IMR-90 (cell line): ENCODE measurements at regions not wholly inside any gene's neighbourhood (a gene's known extent, or its start where the extent isn't known, plus 50 kb on each side); places are given as distances from the start of the nearest gene placed in this dataset.

Experiments used
- ATAC-seq: fragments of 200-7000 bp; cut with Tn5 transposase; 2 replicates; pipeline ENCODE4 v1.9.1; 2020; ENCODE audit warnings: low read depth, mild to moderate bottlenecking, moderate library complexity
- BruUV-seq: library from RNA; stranded (reverse); fragments of 400-500 nt; replicated peaks from 2 replicates; lab custom pipeline; 2021; lab: Mats Ljungman, UMichigan
- CTCF ChIA-PET: fragments of 300-600 bp; formaldehyde crosslinking; extraction: SDS; loops from one replicate; lab custom pipeline; 2021; ENCODE audit warnings: antibody characterized with exemption; lab: Yijun Ruan, JAX
- POLR2A ChIA-PET: fragments of 300-600 bp; sonication (Branson Sonifier 250); formaldehyde crosslinking; loops from one replicate; lab custom pipeline; 2022; ENCODE audit warnings: antibody characterized with exemption; ENCODE audit not compliant: unreplicated experiment; lab: Charles Lee
- DNase-seq: peaks from one replicate; pipeline ENCODE4 v3.0.0; 2013
- H2AFZ ChIP-seq: replicated peaks from 2 replicates; pipeline ENCODE3; 2013; ENCODE audit warnings: low read length, mild to moderate bottlenecking; ENCODE audit not compliant: poor library complexity
- H2AK5ac ChIP-seq: 2 replicates; pipeline ENCODE4 v1.6.1; 2013; ENCODE audit warnings: low read depth, low read length, inconsistent platforms
- H2AK9ac ChIP-seq: replicated peaks from 2 replicates; pipeline ENCODE3; 2013; ENCODE audit warnings: mild to moderate bottlenecking, low read depth, low read length, moderate library complexity; ENCODE audit not compliant: poor library complexity
- H2BK120ac ChIP-seq: 2 replicates; pipeline ENCODE4 v1.6.1; 2013; ENCODE audit warnings: low read depth, low read length, inconsistent platforms
- H2BK15ac ChIP-seq: 3 replicates; pipeline ENCODE4 v1.6.1; 2013; ENCODE audit warnings: low read depth, low read length, inconsistent platforms
- H2BK20ac ChIP-seq: 2 replicates; pipeline ENCODE4 v1.6.1; 2013; ENCODE audit warnings: low read depth, mild to moderate bottlenecking, inconsistent platforms, low read length, moderate library complexity
- H2BK5ac ChIP-seq: 2 replicates; pipeline ENCODE4 v1.6.1; 2013; ENCODE audit warnings: mild to moderate bottlenecking, low read depth, low read length, inconsistent platforms; ENCODE audit not compliant: poor library complexity, severe bottlenecking
- H3K14ac ChIP-seq: replicated peaks from 2 replicates; pipeline ENCODE4 v1.6.1; 2013; ENCODE audit warnings: low read depth, low read length, inconsistent platforms
- H3K18ac ChIP-seq: 2 replicates; pipeline ENCODE4 v1.6.1; 2013; ENCODE audit warnings: low read depth, low read length, control low read depth
- H3K23ac ChIP-seq: 2 replicates; pipeline ENCODE4 v1.6.1; 2013; ENCODE audit warnings: low read depth, low read length, inconsistent platforms
- H3K27ac ChIP-seq: 2 replicates; pipeline ENCODE4 v1.5.1; 2013; ENCODE audit warnings: mild to moderate bottlenecking, control low read depth, low read length; ENCODE audit not compliant: insufficient read depth
- H3K27me3 ChIP-seq: 2 replicates; pipeline ENCODE4 v1.6.1; 2013; ENCODE audit warnings: low read length; ENCODE audit not compliant: control insufficient read depth, insufficient read depth
- H3K36me3 ChIP-seq: 2 replicates; pipeline ENCODE4 v1.6.1; 2013; ENCODE audit warnings: low read length, mixed read lengths; ENCODE audit not compliant: control insufficient read depth, insufficient read depth
- H3K4ac ChIP-seq: 2 replicates; pipeline ENCODE4 v1.6.1; 2013; ENCODE audit warnings: low read depth, low read length, inconsistent platforms
- H3K4me1 ChIP-seq: 2 replicates; pipeline ENCODE4 v1.6.1; 2013; ENCODE audit warnings: low read length, mixed read lengths; ENCODE audit not compliant: control insufficient read depth, insufficient read depth
- H3K4me2 ChIP-seq: 2 replicates; pipeline ENCODE4 v1.6.1; 2013; ENCODE audit warnings: low read depth, mild to moderate bottlenecking, control low read depth, low read length, moderate library complexity
- H3K4me3 ChIP-seq: 2 replicates; pipeline ENCODE4 v1.5.1; 2013; ENCODE audit warnings: low read depth, mild to moderate bottlenecking, control low read depth, low read length, moderate library complexity; ENCODE audit not compliant: insufficient read depth
- H3K56ac ChIP-seq: 2 replicates; pipeline ENCODE4 v1.6.1; 2013; ENCODE audit warnings: low read length, inconsistent platforms; ENCODE audit not compliant: insufficient read depth; ENCODE audit errors: extremely low read depth
- H3K79me1 ChIP-seq, 2 experiments: 2 replicates each; pipeline ENCODE4 v1.6.1; 2013; ENCODE audit warnings: low read length in 2 of 2, inconsistent platforms in 1 of 2, low read depth in 1 of 2
- H3K9ac ChIP-seq: 2 replicates; pipeline ENCODE4 v1.6.1; 2013; ENCODE audit warnings: low read depth, low read length, control low read depth
- H3K9me1 ChIP-seq: 2 replicates; pipeline ENCODE4 v1.6.1; 2013; ENCODE audit warnings: low read length, inconsistent platforms; ENCODE audit not compliant: insufficient read depth
- H3K9me3 ChIP-seq: 2 replicates; pipeline ENCODE4 v1.6.1; 2013; ENCODE audit warnings: low read length; ENCODE audit not compliant: control insufficient read depth, insufficient read depth
- H4K20me1 ChIP-seq: 2 replicates; pipeline ENCODE4 v1.6.1; 2013; ENCODE audit warnings: low read length, inconsistent platforms; ENCODE audit not compliant: insufficient read depth
- H4K5ac ChIP-seq: 2 replicates; pipeline ENCODE4 v1.6.1; 2013; ENCODE audit warnings: mild to moderate bottlenecking, low read depth, low read length, control low read depth
- H4K8ac ChIP-seq, 2 experiments: 2 replicates each; pipeline ENCODE4 v1.6.1; 2013; ENCODE audit warnings: low read depth in 2 of 2, low read length in 2 of 2, control low read depth in 1 of 2, inconsistent platforms in 1 of 2
- H4K91ac ChIP-seq: 2 replicates; pipeline ENCODE4 v1.6.1; 2013; ENCODE audit warnings: low read depth, low read length, inconsistent platforms; ENCODE audit not compliant: insufficient read depth
- BHLHE40 ChIP-seq: fragments of 150-350 bp; IDR thresholded peaks from 2 replicates; pipeline ENCODE4 v1.6.1; 2016; ENCODE audit warnings: mild to moderate bottlenecking, low read depth, low read length
- FOS ChIP-seq: fragments of 150-350 bp; IDR thresholded peaks from 2 replicates; pipeline ENCODE4 v1.6.1; 2016; ENCODE audit warnings: low read depth, low read length
- MXI1 ChIP-seq: IDR thresholded peaks from 2 replicates; pipeline ENCODE4 v1.6.1; 2012; ENCODE audit warnings: low read depth, mild to moderate bottlenecking, low read length, moderate library complexity, borderline replicate concordance
- RFX5 ChIP-seq: IDR thresholded peaks from 2 replicates; pipeline ENCODE4 v1.8.0; 2012; ENCODE audit warnings: low read depth, mild to moderate bottlenecking, low read length, moderate library complexity
- WGBS, 2 experiments: methylation state at CpG; one replicate each; pipeline versions ENCODE4 v1.1.5 to v1.1.7; 2013; ENCODE audit warnings: missing lambda C conversion rate in 2 of 2; ENCODE audit not compliant: insufficient read length in 1 of 2; ENCODE audit errors: extremely low coverage in 2 of 2; 5-methylcytosine and 5-hydroxymethylcytosine counted together
- dilution Hi-C: fragments of 300-500 bp; cut with HindIII; formaldehyde crosslinking; loops from one replicate; pipeline ENCODE4 v1.14.3; 2018; ENCODE audit warnings: low sequenced_read_pairs; ENCODE audit not compliant: unreplicated experiment
- in situ Hi-C: fragments of 300-500 bp; cut with MboI; formaldehyde crosslinking; loops from 3 replicates; pipeline ENCODE4 v1.14.3; 2019; ENCODE audit warnings: low sequenced_read_pairs, inconsistent platforms, mixed read lengths
- intact Hi-C: fragments of 100-400 bp; cut with micrococcal nuclease; formaldehyde crosslinking; loops from 2 replicates; pipeline ENCODE4 v1.10.0; 2022
- TF ChIP-seq, protein P1 (sequence below): fragments of 150-350 bp; IDR thresholded peaks from 2 replicates; pipeline ENCODE4 v1.6.1; 2017; ENCODE audit warnings: mild to moderate bottlenecking, antibody characterized with exemption, low read length, low read depth

GRCh38 chr10:128852449-128852848, 614.6 kb upstream of the MGMT start:
- Histone ChIP-seq H2BK120ac (no peak overlapping the region), H3K4me3 (no peak overlapping the region), H3K4me1 (no peaks in the 10 kb centered on the region), H3K36me3 (no peaks in the 10 kb centered on the region), H3K23ac (no peak overlapping the region), H4K5ac (no peak overlapping the region), H4K20me1 (no peaks in the 10 kb centered on the region), H3K9me3 (peaks cover 28% of the 10 kb centered on the region), H3K9me1 (no peaks in the 10 kb centered on the region), H3K9ac (no peak overlapping the region), H3K4ac (no peak overlapping the region), H2AK5ac (no peak overlapping the region), H3K18ac (no peak overlapping the region), H3K4me2 (no peak overlapping the region), H2BK5ac (no peak overlapping the region), H2BK15ac (no peak overlapping the region), H3K27me3 (no peaks in the 10 kb centered on the region), H2AK9ac (no peak overlapping the region), H2BK20ac (no peak overlapping the region), H2AFZ (no peak overlapping the region), H3K14ac (no peak overlapping the region), H3K79me1 (no peaks in the 10 kb centered on the region), H4K91ac (no peak overlapping the region), H3K27ac (no peak overlapping the region), H4K8ac (no peak overlapping the region), H3K56ac (no peak overlapping the region)
- BruUV-seq: no TSS peak
- dilution Hi-C loops (no loop called here), intact Hi-C loops (no loop called here), in situ Hi-C loops (no loop called here)
- DNase-seq (no peak), ATAC-seq (no peak)
- TF ChIP-seq BHLHE40 (no peak), FOS (no peak), MXI1 (no peak), RFX5 (no peak)
- TF ChIP-seq, protein P1, sequence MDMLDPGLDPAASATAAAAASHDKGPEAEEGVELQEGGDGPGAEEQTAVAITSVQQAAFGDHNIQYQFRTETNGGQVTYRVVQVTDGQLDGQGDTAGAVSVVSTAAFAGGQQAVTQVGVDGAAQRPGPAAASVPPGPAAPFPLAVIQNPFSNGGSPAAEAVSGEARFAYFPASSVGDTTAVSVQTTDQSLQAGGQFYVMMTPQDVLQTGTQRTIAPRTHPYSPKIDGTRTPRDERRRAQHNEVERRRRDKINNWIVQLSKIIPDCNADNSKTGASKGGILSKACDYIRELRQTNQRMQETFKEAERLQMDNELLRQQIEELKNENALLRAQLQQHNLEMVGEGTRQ: no peak
- POLR2A ChIA-PET: no interaction called here
- CTCF ChIA-PET: no interaction called here
- 82% methylated on average over 3 of the region's 11 CpGs; no CpG with 5 or more reads in 1 of the 2 experiments for WGBS, 2 experiments
